ENCODE measurements at regions not wholly inside any gene's neighbourhood (a gene's known extent, or its start where the extent isn't known, plus 50 kb on each side); places are given as distances from the start of the nearest gene placed in this dataset.

DNA sequence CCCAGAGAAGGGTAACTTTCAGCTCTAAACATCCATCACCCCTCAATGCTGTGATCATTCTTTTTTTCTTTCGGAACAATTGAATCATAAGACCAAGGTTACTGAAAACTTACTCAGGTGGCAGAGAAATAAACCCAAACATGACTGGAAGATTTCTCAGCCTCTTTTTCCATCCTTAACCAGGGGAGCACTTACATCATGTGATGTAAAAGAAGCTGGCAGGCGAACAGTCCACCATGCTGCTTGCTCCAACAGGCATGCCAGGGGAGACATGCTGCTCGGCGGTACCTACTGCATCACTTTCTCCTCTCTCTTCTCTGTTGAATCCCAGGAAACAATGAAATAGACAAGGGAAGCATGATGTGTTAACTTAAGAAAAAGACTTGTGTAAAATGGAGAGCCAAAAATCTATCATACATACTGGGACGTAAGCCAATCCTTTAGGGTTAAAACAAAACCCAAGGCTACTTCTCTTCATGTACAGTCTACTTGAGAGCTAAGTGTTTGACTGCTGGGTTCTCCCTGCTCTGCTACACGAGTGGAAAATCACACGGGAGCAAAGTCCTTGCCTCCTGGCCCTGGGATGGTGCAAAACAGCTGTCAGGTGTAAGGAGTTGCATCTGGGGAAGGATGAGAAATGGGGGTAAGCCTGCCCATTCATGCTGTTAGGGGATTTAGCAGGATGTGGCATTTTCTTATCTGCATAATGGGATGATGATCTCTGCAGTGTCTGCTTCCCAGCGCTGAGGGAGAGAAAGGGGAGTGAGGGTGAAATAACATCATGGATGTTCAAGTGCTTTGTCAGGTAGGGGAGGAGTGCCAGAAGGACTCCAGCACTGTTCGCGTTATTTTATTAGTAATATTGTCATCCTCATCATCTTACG is 64.3 kb upstream of the ZNF438 start:
- Mint-ChIP-seq H3K4me3 (ENCODE audit: unreplicated experiment) (no peak overlapping the region), H3K27ac (ENCODE audit: unreplicated experiment) (no peak overlapping the region), H3K9me3 (ENCODE audit: unreplicated experiment) (no peaks in the 10 kb centered on the region), H3K4me1 (ENCODE audit: low read depth, unreplicated experiment) (peaks cover 22% of the 10 kb centered on the region), H3K27me3 (ENCODE audit: low read depth, unreplicated experiment) (peaks cover 10% of the 10 kb centered on the region), H3K36me3 (ENCODE audit: low read depth, unreplicated experiment) (no peaks in the 10 kb centered on the region)
- DNase-seq (ENCODE audit: low read depth) (no peak), FAIRE-seq (no peak)
- peaks cover 23% of the 10 kb centered on the region for H3K4me1 ChIP-seq (ENCODE audit: insufficient read depth, low read length)
- no peaks in the 10 kb centered on the region for H4K20me1 ChIP-seq (ENCODE audit: insufficient read depth, low read length)
- no peak overlapping the region for H3K4me3 ChIP-seq (ENCODE audit: insufficient read depth, low read depth, low read length)
- TF ChIP-seq EZH2 (IDR thresholded peaks at IDR 0.05; ENCODE audit: insufficient read depth, low read length), result no peak
- TF ChIP-seq, protein P1, sequence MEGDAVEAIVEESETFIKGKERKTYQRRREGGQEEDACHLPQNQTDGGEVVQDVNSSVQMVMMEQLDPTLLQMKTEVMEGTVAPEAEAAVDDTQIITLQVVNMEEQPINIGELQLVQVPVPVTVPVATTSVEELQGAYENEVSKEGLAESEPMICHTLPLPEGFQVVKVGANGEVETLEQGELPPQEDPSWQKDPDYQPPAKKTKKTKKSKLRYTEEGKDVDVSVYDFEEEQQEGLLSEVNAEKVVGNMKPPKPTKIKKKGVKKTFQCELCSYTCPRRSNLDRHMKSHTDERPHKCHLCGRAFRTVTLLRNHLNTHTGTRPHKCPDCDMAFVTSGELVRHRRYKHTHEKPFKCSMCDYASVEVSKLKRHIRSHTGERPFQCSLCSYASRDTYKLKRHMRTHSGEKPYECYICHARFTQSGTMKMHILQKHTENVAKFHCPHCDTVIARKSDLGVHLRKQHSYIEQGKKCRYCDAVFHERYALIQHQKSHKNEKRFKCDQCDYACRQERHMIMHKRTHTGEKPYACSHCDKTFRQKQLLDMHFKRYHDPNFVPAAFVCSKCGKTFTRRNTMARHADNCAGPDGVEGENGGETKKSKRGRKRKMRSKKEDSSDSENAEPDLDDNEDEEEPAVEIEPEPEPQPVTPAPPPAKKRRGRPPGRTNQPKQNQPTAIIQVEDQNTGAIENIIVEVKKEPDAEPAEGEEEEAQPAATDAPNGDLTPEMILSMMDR (IDR thresholded peaks at IDR 0.05; ENCODE audit: insufficient read depth, low read depth, low read length), result no peak
- H3K4me2 ChIP-seq (ENCODE audit: low read length), result no peak overlapping the region
- H3K27ac ChIP-seq (ENCODE audit: low read depth, low read length), result no peak overlapping the region
- H3K9me3 ChIP-seq (ENCODE audit: insufficient read depth, low read depth, low read length), result no peaks in the 10 kb centered on the region
- no peak overlapping the region for H3K9ac ChIP-seq (ENCODE audit: low read length)
- H3K79me2 ChIP-seq (ENCODE audit: insufficient read depth, low read length), result no peaks in the 10 kb centered on the region
- H3K36me3 ChIP-seq (ENCODE audit: insufficient read depth, low read length), result no peaks in the 10 kb centered on the region
- H2AFZ ChIP-seq (ENCODE audit: low read depth, low read length), result no peak overlapping the region
- no peaks in the 10 kb centered on the region for H3K27me3 ChIP-seq (ENCODE audit: insufficient read depth, low read length)

DNA sequence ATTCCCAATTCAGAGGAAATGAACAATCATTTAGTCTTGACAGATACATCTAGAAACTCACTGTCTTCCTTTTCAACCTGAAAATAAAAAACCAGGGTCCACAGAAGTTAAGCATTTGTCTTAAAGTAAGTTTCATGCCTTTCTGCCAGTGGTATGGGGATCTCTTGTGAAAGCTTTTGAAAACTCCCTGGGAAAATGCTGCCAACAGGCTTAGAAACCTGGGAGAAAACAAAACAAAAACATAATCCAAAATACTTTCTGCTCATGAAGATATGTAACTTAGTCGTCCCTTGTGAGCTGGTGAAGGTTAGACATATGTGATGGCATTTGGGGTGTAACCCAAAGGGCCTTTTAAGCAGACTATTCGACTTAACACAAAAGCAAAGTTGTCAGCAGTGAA is 66.4 kb upstream of the ZNF438 start:
- peaks cover 31% of the 10 kb centered on the region for H3K4me1 Mint-ChIP-seq (ENCODE audit: low read depth, unreplicated experiment)
- Histone ChIP-seq H3K4me1 (ENCODE audit: insufficient read depth, low read length) (peaks cover 31% of the 10 kb centered on the region), H3K9me3 (ENCODE audit: insufficient read depth, low read depth, low read length) (no peaks in the 10 kb centered on the region), H3K79me2 (ENCODE audit: insufficient read depth, low read length) (no peaks in the 10 kb centered on the region), H3K4me2 (ENCODE audit: low read length) (no peak overlapping the region), H3K4me3 (ENCODE audit: insufficient read depth, low read depth, low read length) (no peak overlapping the region), H2AFZ (ENCODE audit: low read depth, low read length) (peak overlapping the region; percentile 14), H3K36me3 (ENCODE audit: insufficient read depth, low read length) (no peaks in the 10 kb centered on the region), H3K27me3 (ENCODE audit: insufficient read depth, low read length) (no peaks in the 10 kb centered on the region), H3K9ac (ENCODE audit: low read length) (no peak overlapping the region), H3K27ac (ENCODE audit: low read depth, low read length) (no peak overlapping the region), H4K20me1 (ENCODE audit: insufficient read depth, low read length) (no peaks in the 10 kb centered on the region)
- no peaks in the 10 kb centered on the region for H3K36me3 Mint-ChIP-seq (ENCODE audit: low read depth, unreplicated experiment)
- DNase-seq (ENCODE audit: low read depth) (no peak), FAIRE-seq (peak; percentile 5)
- H3K4me3 Mint-ChIP-seq (ENCODE audit: unreplicated experiment), result no peak overlapping the region
- peaks cover 10% of the 10 kb centered on the region for H3K27me3 Mint-ChIP-seq (ENCODE audit: low read depth, unreplicated experiment)
- no peaks in the 10 kb centered on the region for H3K9me3 Mint-ChIP-seq (ENCODE audit: unreplicated experiment)
- no peak for TF ChIP-seq EZH2 (IDR thresholded peaks at IDR 0.05; ENCODE audit: insufficient read depth, low read length)
- TF ChIP-seq, protein P1 (IDR thresholded peaks at IDR 0.05; ENCODE audit: insufficient read depth, low read depth, low read length), result no peak
- H3K27ac Mint-ChIP-seq (ENCODE audit: unreplicated experiment), result no peak overlapping the region

DNA sequence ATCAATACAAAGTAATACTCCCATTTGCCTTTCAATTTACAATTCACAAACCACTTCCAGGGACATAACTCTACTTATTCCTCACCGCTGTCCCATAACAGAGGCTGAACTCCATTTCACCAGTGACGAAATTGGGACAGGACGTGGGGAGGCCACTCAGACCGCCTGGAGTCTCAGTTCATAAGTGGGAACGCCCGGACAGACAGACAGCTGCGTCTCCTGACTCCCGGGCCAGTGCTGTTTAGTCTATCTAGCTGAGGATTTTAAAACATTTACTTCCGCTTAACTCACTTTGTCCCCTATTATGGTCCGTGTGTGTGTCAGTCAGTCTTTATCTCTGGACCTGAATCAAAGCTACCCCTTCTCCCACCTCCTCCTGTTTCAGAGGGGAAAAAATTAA is 67.4 kb upstream of the ZNF438 start:
- no peak for FAIRE-seq
- no peak overlapping the region for H3K4me3 Mint-ChIP-seq (ENCODE audit: unreplicated experiment)
- H3K4me2 ChIP-seq (ENCODE audit: low read length), result peak overlapping the region; percentile 8
- no peak overlapping the region for H3K27ac Mint-ChIP-seq (ENCODE audit: unreplicated experiment)
- peaks cover 10% of the 10 kb centered on the region for H3K27me3 Mint-ChIP-seq (ENCODE audit: low read depth, unreplicated experiment)
- H4K20me1 ChIP-seq (ENCODE audit: insufficient read depth, low read length), result no peaks in the 10 kb centered on the region
- H3K9me3 ChIP-seq (ENCODE audit: insufficient read depth, low read depth, low read length), result no peaks in the 10 kb centered on the region
- H3K27ac ChIP-seq (ENCODE audit: low read depth, low read length), result no peak overlapping the region
- H3K9ac ChIP-seq (ENCODE audit: low read length), result no peak overlapping the region
- no peaks in the 10 kb centered on the region for H3K9me3 Mint-ChIP-seq (ENCODE audit: unreplicated experiment)
- TF ChIP-seq, protein P1 (IDR thresholded peaks at IDR 0.05; ENCODE audit: insufficient read depth, low read depth, low read length), result no peak
- TF ChIP-seq EZH2 (IDR thresholded peaks at IDR 0.05; ENCODE audit: insufficient read depth, low read length), result no peak
- H3K27me3 ChIP-seq (ENCODE audit: insufficient read depth, low read length), result no peaks in the 10 kb centered on the region
- no peak overlapping the region for H2AFZ ChIP-seq (ENCODE audit: low read depth, low read length)
- no peaks in the 10 kb centered on the region for H3K79me2 ChIP-seq (ENCODE audit: insufficient read depth, low read length)
- no peak for DNase-seq (ENCODE audit: low read depth)
- no peak overlapping the region for H3K4me3 ChIP-seq (ENCODE audit: insufficient read depth, low read depth, low read length)
- H3K36me3 Mint-ChIP-seq (ENCODE audit: low read depth, unreplicated experiment), result no peaks in the 10 kb centered on the region
- H3K4me1 ChIP-seq (ENCODE audit: insufficient read depth, low read length), result peaks cover 31% of the 10 kb centered on the region
- H3K36me3 ChIP-seq (ENCODE audit: insufficient read depth, low read length), result no peaks in the 10 kb centered on the region
- peaks cover 34% of the 10 kb centered on the region for H3K4me1 Mint-ChIP-seq (ENCODE audit: low read depth, unreplicated experiment)

Data from astrocyte (in vitro differentiated cells and primary cell).